IMR-90 (cell line): ENCODE measurements at regions not wholly inside any gene's neighbourhood (a gene's known extent, or its start where the extent isn't known, plus 50 kb on each side); places are given as distances from the start of the nearest gene placed in this dataset.

ENCODE experiments used
- ATAC-seq: fragments of 200-7000 bp; cut with Tn5 transposase; 2 replicates; pipeline ENCODE4 v1.9.1; 2020; ENCODE audit warnings: low read depth, mild to moderate bottlenecking, moderate library complexity
- BruUV-seq: library from RNA; stranded (reverse); fragments of 400-500 nt; replicated peaks from 2 replicates; lab custom pipeline; 2021; lab: Mats Ljungman, UMichigan
- CTCF ChIA-PET: fragments of 300-600 bp; formaldehyde crosslinking; extraction: SDS; loops from one replicate; lab custom pipeline; 2021; ENCODE audit warnings: antibody characterized with exemption; lab: Yijun Ruan, JAX
- POLR2A ChIA-PET: fragments of 300-600 bp; sonication (Branson Sonifier 250); formaldehyde crosslinking; loops from one replicate; lab custom pipeline; 2022; ENCODE audit warnings: antibody characterized with exemption; ENCODE audit not compliant: unreplicated experiment; lab: Charles Lee
- DNase-seq: peaks from one replicate; pipeline ENCODE4 v3.0.0; 2013
- H2AFZ ChIP-seq: replicated peaks from 2 replicates; pipeline ENCODE3; 2013; ENCODE audit warnings: low read length, mild to moderate bottlenecking; ENCODE audit not compliant: poor library complexity
- H2AK5ac ChIP-seq: 2 replicates; pipeline ENCODE4 v1.6.1; 2013; ENCODE audit warnings: low read depth, low read length, inconsistent platforms
- H2AK9ac ChIP-seq: replicated peaks from 2 replicates; pipeline ENCODE3; 2013; ENCODE audit warnings: mild to moderate bottlenecking, low read depth, low read length, moderate library complexity; ENCODE audit not compliant: poor library complexity
- H2BK120ac ChIP-seq: 2 replicates; pipeline ENCODE4 v1.6.1; 2013; ENCODE audit warnings: low read depth, low read length, inconsistent platforms
- H2BK15ac ChIP-seq: 3 replicates; pipeline ENCODE4 v1.6.1; 2013; ENCODE audit warnings: low read depth, low read length, inconsistent platforms
- H2BK20ac ChIP-seq: 2 replicates; pipeline ENCODE4 v1.6.1; 2013; ENCODE audit warnings: low read depth, mild to moderate bottlenecking, inconsistent platforms, low read length, moderate library complexity
- H2BK5ac ChIP-seq: 2 replicates; pipeline ENCODE4 v1.6.1; 2013; ENCODE audit warnings: mild to moderate bottlenecking, low read depth, low read length, inconsistent platforms; ENCODE audit not compliant: poor library complexity, severe bottlenecking
- H3K14ac ChIP-seq: replicated peaks from 2 replicates; pipeline ENCODE4 v1.6.1; 2013; ENCODE audit warnings: low read depth, low read length, inconsistent platforms
- H3K18ac ChIP-seq: 2 replicates; pipeline ENCODE4 v1.6.1; 2013; ENCODE audit warnings: low read depth, low read length, control low read depth
- H3K23ac ChIP-seq: 2 replicates; pipeline ENCODE4 v1.6.1; 2013; ENCODE audit warnings: low read depth, low read length, inconsistent platforms
- H3K27ac ChIP-seq: 2 replicates; pipeline ENCODE4 v1.5.1; 2013; ENCODE audit warnings: mild to moderate bottlenecking, control low read depth, low read length; ENCODE audit not compliant: insufficient read depth
- H3K27me3 ChIP-seq: 2 replicates; pipeline ENCODE4 v1.6.1; 2013; ENCODE audit warnings: low read length; ENCODE audit not compliant: control insufficient read depth, insufficient read depth
- H3K36me3 ChIP-seq: 2 replicates; pipeline ENCODE4 v1.6.1; 2013; ENCODE audit warnings: low read length, mixed read lengths; ENCODE audit not compliant: control insufficient read depth, insufficient read depth
- H3K4ac ChIP-seq: 2 replicates; pipeline ENCODE4 v1.6.1; 2013; ENCODE audit warnings: low read depth, low read length, inconsistent platforms
- H3K4me1 ChIP-seq: 2 replicates; pipeline ENCODE4 v1.6.1; 2013; ENCODE audit warnings: low read length, mixed read lengths; ENCODE audit not compliant: control insufficient read depth, insufficient read depth
- H3K4me2 ChIP-seq: 2 replicates; pipeline ENCODE4 v1.6.1; 2013; ENCODE audit warnings: low read depth, mild to moderate bottlenecking, control low read depth, low read length, moderate library complexity
- H3K4me3 ChIP-seq: 2 replicates; pipeline ENCODE4 v1.5.1; 2013; ENCODE audit warnings: low read depth, mild to moderate bottlenecking, control low read depth, low read length, moderate library complexity; ENCODE audit not compliant: insufficient read depth
- H3K56ac ChIP-seq: 2 replicates; pipeline ENCODE4 v1.6.1; 2013; ENCODE audit warnings: low read length, inconsistent platforms; ENCODE audit not compliant: insufficient read depth; ENCODE audit errors: extremely low read depth
- H3K79me1 ChIP-seq, 2 experiments: 2 replicates each; pipeline ENCODE4 v1.6.1; 2013; ENCODE audit warnings: low read length in 2 of 2, inconsistent platforms in 1 of 2, low read depth in 1 of 2
- H3K9ac ChIP-seq: 2 replicates; pipeline ENCODE4 v1.6.1; 2013; ENCODE audit warnings: low read depth, low read length, control low read depth
- H3K9me1 ChIP-seq: 2 replicates; pipeline ENCODE4 v1.6.1; 2013; ENCODE audit warnings: low read length, inconsistent platforms; ENCODE audit not compliant: insufficient read depth
- H3K9me3 ChIP-seq: 2 replicates; pipeline ENCODE4 v1.6.1; 2013; ENCODE audit warnings: low read length; ENCODE audit not compliant: control insufficient read depth, insufficient read depth
- H4K20me1 ChIP-seq: 2 replicates; pipeline ENCODE4 v1.6.1; 2013; ENCODE audit warnings: low read length, inconsistent platforms; ENCODE audit not compliant: insufficient read depth
- H4K5ac ChIP-seq: 2 replicates; pipeline ENCODE4 v1.6.1; 2013; ENCODE audit warnings: mild to moderate bottlenecking, low read depth, low read length, control low read depth
- H4K8ac ChIP-seq, 2 experiments: 2 replicates each; pipeline ENCODE4 v1.6.1; 2013; ENCODE audit warnings: low read depth in 2 of 2, low read length in 2 of 2, control low read depth in 1 of 2, inconsistent platforms in 1 of 2
- H4K91ac ChIP-seq: 2 replicates; pipeline ENCODE4 v1.6.1; 2013; ENCODE audit warnings: low read depth, low read length, inconsistent platforms; ENCODE audit not compliant: insufficient read depth
- BHLHE40 ChIP-seq: fragments of 150-350 bp; IDR thresholded peaks from 2 replicates; pipeline ENCODE4 v1.6.1; 2016; ENCODE audit warnings: mild to moderate bottlenecking, low read depth, low read length
- CEBPB ChIP-seq: IDR thresholded peaks from 2 replicates; pipeline ENCODE4 v1.6.1; 2012; ENCODE audit warnings: low read depth, low read length, improper control_type of control experiment
- CTCF ChIP-seq: conservative IDR thresholded peaks from 2 replicates; pipeline ENCODE4 v1.5.1; 2012; ENCODE audit warnings: mild to moderate bottlenecking, low read depth, low read length, improper control_type of control experiment
- FOS ChIP-seq: fragments of 150-350 bp; IDR thresholded peaks from 2 replicates; pipeline ENCODE4 v1.6.1; 2016; ENCODE audit warnings: low read depth, low read length
- MAFK ChIP-seq: IDR thresholded peaks from 2 replicates; pipeline ENCODE4 v1.6.1; 2012; ENCODE audit warnings: low read depth, low read length, improper control_type of control experiment
- NFE2L2 ChIP-seq: fragments of 150-350 bp; IDR thresholded peaks from 2 replicates; pipeline ENCODE4 v1.6.1; 2016; ENCODE audit warnings: low read depth, mild to moderate bottlenecking, low read length
- RCOR1 ChIP-seq: IDR thresholded peaks from 2 replicates; pipeline ENCODE4 v1.6.1; 2012; ENCODE audit warnings: mild to moderate bottlenecking, low read length, improper control_type of control experiment; ENCODE audit not compliant: insufficient replicate concordance
- RFX5 ChIP-seq: IDR thresholded peaks from 2 replicates; pipeline ENCODE4 v1.8.0; 2012; ENCODE audit warnings: low read depth, mild to moderate bottlenecking, low read length, moderate library complexity
- USF2 ChIP-seq: fragments of 150-350 bp; IDR thresholded peaks from 2 replicates; pipeline ENCODE4 v1.6.1; 2017; ENCODE audit warnings: mild to moderate bottlenecking, antibody characterized with exemption, low read length, low read depth
- WGBS, 2 experiments: methylation state at CpG; one replicate each; pipeline versions ENCODE4 v1.1.5 to v1.1.7; 2013; ENCODE audit warnings: missing lambda C conversion rate in 2 of 2; ENCODE audit not compliant: insufficient read length in 1 of 2; ENCODE audit errors: extremely low coverage in 2 of 2; 5-methylcytosine and 5-hydroxymethylcytosine counted together
- dilution Hi-C: fragments of 300-500 bp; cut with HindIII; formaldehyde crosslinking; loops from one replicate; pipeline ENCODE4 v1.14.3; 2018; ENCODE audit warnings: low sequenced_read_pairs; ENCODE audit not compliant: unreplicated experiment
- in situ Hi-C: fragments of 300-500 bp; cut with MboI; formaldehyde crosslinking; loops from 3 replicates; pipeline ENCODE4 v1.14.3; 2019; ENCODE audit warnings: low sequenced_read_pairs, inconsistent platforms, mixed read lengths
- intact Hi-C: fragments of 100-400 bp; cut with micrococcal nuclease; formaldehyde crosslinking; loops from 2 replicates; pipeline ENCODE4 v1.10.0; 2022

GRCh38 chr16:59484833-59485516, 750.9 kb upstream of the GOT2 start:
- intact Hi-C loops (no loop called here), in situ Hi-C loops (no loop called here), dilution Hi-C loops (no loop called here)
- H2BK5ac ChIP-seq: no peak overlapping the region
- no peak overlapping the region for H2BK15ac ChIP-seq
- ATAC-seq: no peak
- H3K27me3 ChIP-seq: no peaks in the 10 kb centered on the region
- H2AK5ac ChIP-seq: no peak overlapping the region
- H3K9ac ChIP-seq: no peak overlapping the region
- ChIA-PET CTCF (interaction anchor here (0.6 to 1.2 kb wide), 2 partner anchors 149 to 816 kb away, joined by 4 to 9 read pairs; no protein-coding TSS in a partner anchor), POLR2A (no interaction called here)
- H2BK20ac ChIP-seq: no peak overlapping the region
- H3K56ac ChIP-seq: no peak overlapping the region
- WGBS, 2 experiments: no CpG with 5 or more reads among the region's 2 CpGs
- no peak overlapping the region for H2AK9ac ChIP-seq
- TF ChIP-seq USF2 (no peak), NFE2L2 (no peak), BHLHE40 (no peak), MAFK (no peak), FOS (no peak), RCOR1 (no peak), RFX5 (no peak), CEBPB (no peak), CTCF (no peak)
- no peaks in the 10 kb centered on the region for H3K36me3 ChIP-seq
- no peaks in the 10 kb centered on the region for H4K20me1 ChIP-seq
- H4K5ac ChIP-seq: no peak overlapping the region
- no peak overlapping the region for H3K23ac ChIP-seq
- no peak overlapping the region for H4K91ac ChIP-seq
- H3K79me1 ChIP-seq: no peaks in the 10 kb centered on the region
- no peak overlapping the region for H3K4ac ChIP-seq
- no peaks in the 10 kb centered on the region for H3K9me3 ChIP-seq
- H2AFZ ChIP-seq: no peak overlapping the region
- no peak overlapping the region for H4K8ac ChIP-seq
- no peak overlapping the region for H3K4me3 ChIP-seq
- no peak for DNase-seq
- H2BK120ac ChIP-seq: no peak overlapping the region
- no peak overlapping the region for H3K14ac ChIP-seq
- H3K27ac ChIP-seq: no peak overlapping the region
- no peak overlapping the region for H3K18ac ChIP-seq
- H3K4me1 ChIP-seq: no peaks in the 10 kb centered on the region
- BruUV-seq: no TSS peak
- H3K4me2 ChIP-seq: no peak overlapping the region
- no peaks in the 10 kb centered on the region for H3K9me1 ChIP-seq
